Gastrocnemius medialis (tissue), 4 donors: ENCODE measurements at regions not wholly inside any gene's neighbourhood (a gene's known extent, or its start where the extent isn't known, plus 50 kb on each side); places are given as distances from the start of the nearest gene placed in this dataset.

Source experiments
- CTCF ChIP-seq, 5 experiments: fragments of 450-650 bp in 3 of 5; fragments of 200-600 bp in 2 of 5; sonication (generic) in 2 of 5; IDR thresholded peaks in 4 of 5; conservative IDR thresholded peaks in 1 of 5; 1 replicate in 4 of 5; 2 replicates in 1 of 5; pipeline ENCODE4 v1.5.1; 2016 to 2019; ENCODE audit warnings: antibody characterized with exemption in 5 of 5, mild to moderate bottlenecking in 3 of 5, moderate library complexity in 3 of 5
- POLR2A ChIP-seq, 2 donors: fragments of 450-650 bp; IDR thresholded peaks; one replicate each; pipeline ENCODE4 v1.6.1; 2017; ENCODE audit warnings: antibody characterized with exemption in 2 of 2, mild to moderate bottlenecking in 2 of 2, moderate library complexity in 2 of 2

GRCh38 chr2:156947261-156947660 is 310.2 kb upstream of the GALNT5 start:
- no peak for TF ChIP-seq CTCF (IDR thresholded peaks at IDR 0.05 in 4 of 5, conservative IDR thresholded peaks at IDR 0.05 in 1 of 5)
- TF ChIP-seq POLR2A (IDR thresholded peaks at IDR 0.05): no peak
